ENCODE measurements at regions not wholly inside any gene's neighbourhood (a gene's known extent, or its start where the extent isn't known, plus 50 kb on each side); places are given as distances from the start of the nearest gene placed in this dataset.

DNA sequence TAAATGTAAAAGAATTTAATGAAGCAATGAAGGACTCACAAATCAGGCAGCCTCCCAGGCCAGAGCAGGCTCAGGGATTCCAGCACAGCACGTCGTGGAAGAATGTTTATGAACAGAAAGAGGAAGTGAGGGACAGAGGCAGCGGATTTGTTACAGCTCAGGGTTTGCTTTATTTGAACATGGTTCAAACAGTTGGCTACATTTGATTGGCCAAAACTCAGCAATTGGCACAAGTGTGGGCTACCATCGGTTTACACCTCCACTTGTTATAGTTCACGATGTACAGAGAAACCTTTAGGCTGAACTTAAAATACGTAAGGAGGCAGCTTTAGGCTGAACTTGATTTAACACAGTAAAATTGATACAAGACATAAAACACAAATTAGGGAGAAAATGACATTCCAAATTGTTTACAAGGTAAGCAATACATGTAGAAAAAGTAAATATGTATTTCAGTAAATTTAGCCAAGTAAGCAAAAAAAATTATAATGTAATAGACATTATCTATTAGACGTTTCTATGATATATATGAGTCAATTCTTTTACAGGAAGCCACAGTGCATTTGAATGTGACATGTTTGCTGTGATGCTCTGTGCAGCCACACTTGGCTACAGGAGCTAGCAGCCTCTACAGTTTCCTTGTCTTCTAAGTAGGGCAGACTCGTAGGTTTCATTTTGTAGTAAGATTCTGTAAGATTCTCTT lies 126.5 kb downstream of the ADSS2 start:
- BruUV-seq (replicated peaks) = no TSS peak
- Histone ChIP-seq H3K4me1 (peaks cover 47% of the 10 kb centered on the region), H3K36me3 (ENCODE audit: control insufficient read depth, insufficient read depth, low read length) (no peaks in the 10 kb centered on the region), H3K27me3 (replicated peaks; ENCODE audit: control insufficient read depth, insufficient read depth, low read length) (no peaks in the 10 kb centered on the region), H3K9me3 (no peaks in the 10 kb centered on the region), H3K4me3 (ENCODE audit: low read depth, low read length) (no peak overlapping the region)
- H3K27me3 Mint-ChIP-seq (ENCODE audit: insufficient read depth, unreplicated experiment) = no peaks in the 10 kb centered on the region
- no peaks in the 10 kb centered on the region for H3K9me3 Mint-ChIP-seq (ENCODE audit: unreplicated experiment)
- intact Hi-C loops (cut with micrococcal nuclease; ENCODE audit: unreplicated experiment) = loop anchor here (5.0 kb wide), 1 partner anchor 37 kb away; no protein-coding TSS in a partner anchor
- no peaks in the 10 kb centered on the region for H3K36me3 Mint-ChIP-seq (ENCODE audit: insufficient read depth, unreplicated experiment)
- no peak for DNase-seq
- H3K4me3 Mint-ChIP-seq (ENCODE audit: unreplicated experiment) = no peak overlapping the region
- CTCF ChIA-PET = no interaction called here
- POLR2A ChIA-PET = no interaction called here
- peaks cover 33% of the 10 kb centered on the region for H3K4me1 Mint-ChIP-seq (ENCODE audit: low read depth, unreplicated experiment)
- H3K27ac Mint-ChIP-seq (ENCODE audit: unreplicated experiment) = peak overlapping the region; percentile 33
- no peak for TF ChIP-seq CTCF (IDR thresholded peaks at IDR 0.05; ENCODE audit: insufficient read depth in 1 of 2, low read depth in 1 of 2, low read length in 1 of 2, severe bottlenecking in 1 of 2, unreplicated experiment in 1 of 2)

GRCh38 chr1:244326757-244327156 lies 125.0 kb downstream of the ADSS2 start:
- H3K9me3 ChIP-seq = no peaks in the 10 kb centered on the region
- H3K4me3 ChIP-seq (ENCODE audit: low read depth, low read length) = no peak overlapping the region
- Mint-ChIP-seq H3K4me3 (ENCODE audit: unreplicated experiment) (peak overlapping the region; percentile 11), H3K27ac (ENCODE audit: unreplicated experiment) (peak overlapping the region; percentile 75), H3K4me1 (ENCODE audit: low read depth, unreplicated experiment) (peaks cover 33% of the 10 kb centered on the region), H3K36me3 (ENCODE audit: insufficient read depth, unreplicated experiment) (no peaks in the 10 kb centered on the region), H3K27me3 (ENCODE audit: insufficient read depth, unreplicated experiment) (no peaks in the 10 kb centered on the region), H3K9me3 (ENCODE audit: unreplicated experiment) (no peaks in the 10 kb centered on the region)
- CTCF ChIA-PET = no interaction called here
- POLR2A ChIA-PET = no interaction called here
- no peaks in the 10 kb centered on the region for H3K36me3 ChIP-seq (ENCODE audit: control insufficient read depth, insufficient read depth, low read length)
- DNase-seq = peak in 1 of 2 experiments; percentile 25
- TF ChIP-seq CTCF (IDR thresholded peaks at IDR 0.05; ENCODE audit: insufficient read depth in 1 of 2, low read depth in 1 of 2, low read length in 1 of 2, severe bottlenecking in 1 of 2, unreplicated experiment in 1 of 2) = no peak
- H3K27me3 ChIP-seq (replicated peaks; ENCODE audit: control insufficient read depth, insufficient read depth, low read length) = no peaks in the 10 kb centered on the region
- peaks cover 47% of the 10 kb centered on the region for H3K4me1 ChIP-seq
- BruUV-seq (replicated peaks) = no TSS peak
- intact Hi-C loops (cut with micrococcal nuclease; ENCODE audit: unreplicated experiment) = loop anchor here (5.0 kb wide), 1 partner anchor 36 kb away; no protein-coding TSS in a partner anchor

DNA sequence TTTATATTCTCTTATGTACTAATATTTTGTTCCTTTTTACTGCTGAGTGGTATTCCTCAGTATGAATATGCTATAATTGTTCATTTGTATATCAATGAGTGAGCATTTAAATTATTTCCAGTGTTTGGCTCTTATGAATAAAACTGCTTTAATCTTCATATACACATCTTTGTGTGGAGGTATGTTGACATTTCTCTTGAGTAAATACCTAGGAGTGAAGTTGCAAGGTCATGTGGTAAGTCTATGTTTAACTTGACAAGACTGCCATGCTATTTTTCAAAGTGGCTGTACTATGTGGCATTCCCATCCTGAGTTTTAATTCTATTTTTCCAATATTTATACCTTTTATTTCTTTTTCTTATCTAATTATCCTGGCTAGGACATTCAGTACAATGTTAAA lies 124.2 kb downstream of the ADSS2 start:
- peaks cover 31% of the 10 kb centered on the region for H3K4me1 Mint-ChIP-seq (ENCODE audit: low read depth, unreplicated experiment)
- no TSS peak for BruUV-seq (replicated peaks)
- Histone ChIP-seq H3K9me3 (no peaks in the 10 kb centered on the region), H3K4me1 (peaks cover 44% of the 10 kb centered on the region), H3K4me3 (ENCODE audit: low read depth, low read length) (no peak overlapping the region), H3K36me3 (ENCODE audit: control insufficient read depth, insufficient read depth, low read length) (no peaks in the 10 kb centered on the region), H3K27me3 (replicated peaks; ENCODE audit: control insufficient read depth, insufficient read depth, low read length) (no peaks in the 10 kb centered on the region)
- ChIA-PET POLR2A (no interaction called here), CTCF (interaction anchor here (0.5 kb wide), 1 partner anchor 28 kb away, joined by 3 read pairs; no protein-coding TSS in a partner anchor)
- H3K27ac Mint-ChIP-seq (ENCODE audit: unreplicated experiment) = no peak overlapping the region
- no peak overlapping the region for H3K4me3 Mint-ChIP-seq (ENCODE audit: unreplicated experiment)
- H3K36me3 Mint-ChIP-seq (ENCODE audit: insufficient read depth, unreplicated experiment) = no peaks in the 10 kb centered on the region
- H3K9me3 Mint-ChIP-seq (ENCODE audit: unreplicated experiment) = no peaks in the 10 kb centered on the region
- DNase-seq = no peak
- intact Hi-C loops (cut with micrococcal nuclease; ENCODE audit: unreplicated experiment) = loop anchor here (5.0 kb wide), 1 partner anchor 35 kb away; no protein-coding TSS in a partner anchor
- no peak for TF ChIP-seq CTCF (IDR thresholded peaks at IDR 0.05; ENCODE audit: insufficient read depth in 1 of 2, low read depth in 1 of 2, low read length in 1 of 2, severe bottlenecking in 1 of 2, unreplicated experiment in 1 of 2)
- peaks cover 2% of the 10 kb centered on the region for H3K27me3 Mint-ChIP-seq (ENCODE audit: insufficient read depth, unreplicated experiment)

Measured in Caco-2 (cell line).